Endodermal cell (in vitro differentiated cells): ENCODE measurements at regions not wholly inside any gene's neighbourhood (a gene's known extent, or its start where the extent isn't known, plus 50 kb on each side); places are given as distances from the start of the nearest gene placed in this dataset.

Experiments used
- DNase-seq: peaks from one replicate; pipeline ENCODE4 v3.0.0-alpha.2; 2017
- H3K27ac ChIP-seq: 2 replicates; pipeline ENCODE4 v1.5.1; 2013; ENCODE audit warnings: mild to moderate bottlenecking, low read depth, low read length, moderate library complexity
- H3K27me3 ChIP-seq: 2 replicates; pipeline ENCODE4 v1.6.1; 2013; ENCODE audit warnings: mild to moderate bottlenecking, low read length, moderate library complexity; ENCODE audit not compliant: insufficient read depth, control insufficient read depth, poor library complexity, severe bottlenecking
- H3K36me3 ChIP-seq: 2 replicates; pipeline ENCODE4 v1.7.0; 2013; ENCODE audit warnings: mild to moderate bottlenecking, low read length, moderate library complexity; ENCODE audit not compliant: control insufficient read depth, insufficient read depth
- H3K4me1 ChIP-seq: one replicate; pipeline ENCODE4 v1.7.0; 2013; ENCODE audit warnings: low read length; ENCODE audit not compliant: control insufficient read depth, insufficient read depth
- H3K4me3 ChIP-seq: 2 replicates; pipeline ENCODE4 v1.5.1; 2013; ENCODE audit warnings: mild to moderate bottlenecking, low read length, moderate library complexity
- H3K9ac ChIP-seq: 2 replicates; pipeline ENCODE4 v1.6.1; 2013; ENCODE audit warnings: mild to moderate bottlenecking, low read length, moderate library complexity; ENCODE audit not compliant: poor library complexity, severe bottlenecking; ENCODE audit errors: extremely low read depth
- H3K9me3 ChIP-seq: 2 replicates; pipeline ENCODE4 v1.6.1; 2013; ENCODE audit warnings: mild to moderate bottlenecking, low read length, moderate library complexity; ENCODE audit not compliant: control insufficient read depth
- H3K27ac Mint-ChIP-seq: 2 replicates; pipeline ENCODE4 v1.8.0; 2020; ENCODE audit warnings: mixed read lengths
- H3K27me3 Mint-ChIP-seq: 2 replicates; pipeline ENCODE4 v1.8.0; 2021; ENCODE audit warnings: mild to moderate bottlenecking, mixed read lengths; ENCODE audit not compliant: insufficient read depth
- H3K36me3 Mint-ChIP-seq: 2 replicates; pipeline ENCODE4 v1.8.0; 2020; ENCODE audit warnings: low read depth, mixed read lengths
- H3K4me1 Mint-ChIP-seq: 2 replicates; pipeline ENCODE4 v1.8.0; 2020; ENCODE audit warnings: mixed read lengths
- H3K4me3 Mint-ChIP-seq: 2 replicates; pipeline ENCODE4 v1.8.0; 2020; ENCODE audit warnings: mild to moderate bottlenecking, moderate library complexity, mixed read lengths
- H3K9me3 Mint-ChIP-seq: 2 replicates; pipeline ENCODE4 v1.8.0; 2020; ENCODE audit warnings: mild to moderate bottlenecking, mixed read lengths
- CTCF ChIP-seq: fragments of 200-600 bp; sonication (generic); conservative IDR thresholded peaks from 2 replicates; pipeline ENCODE4 v1.5.0; 2021; ENCODE audit warnings: antibody characterized with exemption, mild to moderate bottlenecking
- WGBS, 2 experiments: methylation state at CpG; one replicate each; pipeline versions ENCODE4 v1.1.5 to v1.1.7; 2013; ENCODE audit warnings: missing lambda C conversion rate in 2 of 2, mixed read lengths in 1 of 2; ENCODE audit not compliant: insufficient coverage in 1 of 2, insufficient read length in 1 of 2; 5-methylcytosine and 5-hydroxymethylcytosine counted together

DNA sequence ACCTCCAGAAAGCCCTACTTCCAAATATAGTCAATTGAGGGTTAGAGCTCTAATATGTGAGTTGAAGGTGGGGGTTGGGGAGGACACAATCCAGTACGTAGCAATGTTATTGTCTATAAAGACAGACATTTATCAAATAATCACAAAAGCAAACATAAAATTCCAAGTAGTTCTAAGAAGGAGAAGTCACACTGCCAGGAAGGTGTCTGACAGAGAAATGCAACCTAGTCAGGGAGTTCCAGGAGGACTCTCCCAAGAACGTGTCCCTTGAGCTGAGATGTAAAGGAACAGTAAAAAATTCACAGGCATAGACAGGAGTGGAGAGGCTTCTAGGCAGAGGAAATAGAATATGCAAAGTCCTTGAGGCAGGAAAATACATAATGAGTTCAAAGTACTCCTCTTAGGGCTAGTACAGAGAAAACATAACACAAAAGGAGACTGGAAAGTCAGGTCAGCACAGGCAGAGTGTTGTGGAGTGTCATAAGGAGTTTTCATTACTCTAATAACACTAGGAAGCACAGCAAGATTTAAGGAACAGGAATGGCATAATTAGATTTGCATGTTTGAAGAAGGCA lies 277.6 kb upstream of the STT3B start:
- no peaks in the 10 kb centered on the region for H3K36me3 ChIP-seq
- Mint-ChIP-seq H3K27me3 (no peaks in the 10 kb centered on the region), H3K4me1 (no peaks in the 10 kb centered on the region), H3K4me3 (no peak overlapping the region), H3K9me3 (peaks cover 12% of the 10 kb centered on the region), H3K27ac (no peak overlapping the region), H3K36me3 (peaks cover 3% of the 10 kb centered on the region)
- no peak for TF ChIP-seq CTCF
- H3K4me1 ChIP-seq = no peaks in the 10 kb centered on the region
- no peak for DNase-seq
- no peak overlapping the region for H3K9ac ChIP-seq
- peaks cover 8% of the 10 kb centered on the region for H3K9me3 ChIP-seq
- no peaks in the 10 kb centered on the region for H3K27me3 ChIP-seq
- H3K4me3 ChIP-seq = no peak overlapping the region
- WGBS, 2 experiments = 75 to 100% methylated on average over 1 of the region's 2 CpGs
- no peak overlapping the region for H3K27ac ChIP-seq

DNA sequence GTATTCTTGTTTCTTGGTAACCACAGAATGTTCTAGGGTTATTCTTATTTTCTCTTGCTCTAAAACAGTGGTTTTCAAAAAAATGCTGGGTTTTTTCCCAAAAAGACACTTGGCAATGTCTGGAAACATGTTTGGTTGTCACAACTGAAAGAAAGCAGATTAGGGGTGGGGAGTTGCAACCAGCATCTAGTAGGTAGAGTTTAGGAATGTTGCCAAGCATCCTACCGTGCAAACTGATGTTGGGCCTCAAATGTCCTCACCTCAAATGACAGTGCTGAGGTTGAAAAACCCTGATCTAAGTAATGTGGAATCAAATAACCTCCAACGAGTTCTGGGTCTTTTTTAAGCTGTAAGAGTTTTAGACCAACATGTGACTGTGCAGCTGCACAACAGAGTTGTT lies 270.5 kb upstream of the STT3B start:
- Mint-ChIP-seq H3K9me3 (no peaks in the 10 kb centered on the region), H3K27ac (no peak overlapping the region)
- H3K9me3 ChIP-seq = peaks cover 8% of the 10 kb centered on the region

DNA sequence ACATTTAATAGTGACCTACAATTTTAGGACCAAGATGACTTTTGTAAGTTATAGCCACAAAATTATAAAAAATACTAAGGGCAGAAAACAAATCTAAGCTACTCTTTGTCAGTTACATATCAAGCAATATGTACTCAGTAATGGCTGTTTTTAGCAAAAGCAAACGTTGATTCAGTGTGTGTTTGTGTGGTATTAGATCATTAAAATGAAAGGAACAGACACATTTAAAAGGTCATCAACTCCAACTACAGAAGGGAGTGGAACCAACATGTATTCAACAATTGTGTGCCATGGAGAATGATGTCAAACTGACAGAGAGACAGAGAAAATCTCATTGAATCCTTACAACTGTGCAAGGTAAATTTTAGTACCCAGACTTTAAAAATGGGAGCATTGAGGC lies 268.8 kb upstream of the STT3B start:
- no peak overlapping the region for H3K4me3 ChIP-seq
- Mint-ChIP-seq H3K4me3 (no peak overlapping the region), H3K9me3 (no peaks in the 10 kb centered on the region), H3K27me3 (no peaks in the 10 kb centered on the region), H3K4me1 (no peaks in the 10 kb centered on the region), H3K27ac (no peak overlapping the region), H3K36me3 (no peaks in the 10 kb centered on the region)
- no peak for DNase-seq
- no peaks in the 10 kb centered on the region for H3K4me1 ChIP-seq
- H3K36me3 ChIP-seq = no peaks in the 10 kb centered on the region
- H3K27me3 ChIP-seq = no peaks in the 10 kb centered on the region
- 100% methylated on average over 1 of the region's 1 CpG; no CpG with 5 or more reads in 1 of the 2 experiments for WGBS, 2 experiments
- no peak overlapping the region for H3K9ac ChIP-seq
- TF ChIP-seq CTCF = no peak
- H3K9me3 ChIP-seq = peaks cover 8% of the 10 kb centered on the region
- no peak overlapping the region for H3K27ac ChIP-seq

More for the DNA sequence above, 270.5 kb upstream of the STT3B start:
- DNase-seq = no peak
- Mint-ChIP-seq H3K4me1 (no peaks in the 10 kb centered on the region), H3K27me3 (no peaks in the 10 kb centered on the region), H3K4me3 (no peak overlapping the region), H3K36me3 (no peaks in the 10 kb centered on the region)
- no peak overlapping the region for H3K9ac ChIP-seq
- H3K27ac ChIP-seq = no peak overlapping the region
- WGBS, 2 experiments = 90 to 100% methylated on average over 2 of the region's 2 CpGs
- H3K27me3 ChIP-seq = no peaks in the 10 kb centered on the region
- no peak for TF ChIP-seq CTCF
- H3K36me3 ChIP-seq = no peaks in the 10 kb centered on the region
- H3K4me3 ChIP-seq = no peak overlapping the region
- H3K4me1 ChIP-seq = no peaks in the 10 kb centered on the region
